C1 segment of cervical spinal cord (tissue), 14 donors: ENCODE measurements at regions not wholly inside any gene's neighbourhood (a gene's known extent, or its start where the extent isn't known, plus 50 kb on each side); places are given as distances from the start of the nearest gene placed in this dataset.

Source experiments
- DNase-seq, 14 donors: peaks; one replicate each; lab custom pipeline; 2025; lab: John Stamatoyannopoulos, UW

- no peak for DNase-seq
Measured at GRCh38 chr5:156121882-156122281, 205.1 kb upstream of the SGCD start.

GRCh38 chr5:156124708-156125107 is 202.3 kb upstream of the SGCD start:
- DNase-seq, result no peak

GRCh38 chr5:156125118-156125517 is 201.8 kb upstream of the SGCD start:
- DNase-seq, result no peak

GRCh38 chr5:156126716-156127115 is 200.2 kb upstream of the SGCD start:
- no peak for DNase-seq

GRCh38 chr5:156128026-156128425 is 198.9 kb upstream of the SGCD start:
- no peak for DNase-seq

GRCh38 chr5:156134216-156134615 is 192.7 kb upstream of the SGCD start:
- DNase-seq, result no peak

GRCh38 chr5:156135531-156135930 is 191.4 kb upstream of the SGCD start:
- no peak for DNase-seq

- DNase-seq, result no peak
Measured at GRCh38 chr5:156137071-156137869, 189.7 kb upstream of the SGCD start.

- no peak for DNase-seq
Measured at GRCh38 chr5:156142867-156143266, 184.1 kb upstream of the SGCD start.

- DNase-seq, result no peak
Measured at GRCh38 chr5:156147261-156147943, 179.6 kb upstream of the SGCD start.

- no peak for DNase-seq
Measured at GRCh38 chr5:156147944-156148285, 179.0 kb upstream of the SGCD start.

GRCh38 chr5:156148301-156148700 is 178.7 kb upstream of the SGCD start:
- DNase-seq, result no peak

- no peak for DNase-seq
Measured at GRCh38 chr5:156149213-156149612, 177.8 kb upstream of the SGCD start.

GRCh38 chr5:156153602-156154001 is 173.4 kb upstream of the SGCD start:
- DNase-seq, result no peak

GRCh38 chr5:156154757-156155156 is 172.2 kb upstream of the SGCD start:
- DNase-seq, result no peak

GRCh38 chr5:156155598-156155997 is 171.4 kb upstream of the SGCD start:
- DNase-seq, result no peak

GRCh38 chr5:156164306-156164705 is 162.7 kb upstream of the SGCD start:
- DNase-seq, result no peak

- no peak for DNase-seq
Measured at GRCh38 chr5:156169495-156169894, 157.5 kb upstream of the SGCD start.

- no peak for DNase-seq
Measured at GRCh38 chr5:156170351-156170961, 156.5 kb upstream of the SGCD start.

- no peak for DNase-seq
Measured at GRCh38 chr5:156174225-156174624, 152.7 kb upstream of the SGCD start.

GRCh38 chr5:156178117-156178516 is 148.8 kb upstream of the SGCD start:
- DNase-seq, result no peak

- no peak for DNase-seq
Measured at GRCh38 chr5:156181656-156182055, 145.3 kb upstream of the SGCD start.
